Kidney (tissue), 13 donors: ENCODE measurements at regions not wholly inside any gene's neighbourhood (a gene's known extent, or its start where the extent isn't known, plus 50 kb on each side); places are given as distances from the start of the nearest gene placed in this dataset.

Experiments used
- DNase-seq, 5 donors: peaks; one replicate each; pipeline ENCODE4 v3.0.0-alpha.2; 2013 to 2020
- FAIRE-seq: peaks from 2 replicates; lab custom pipeline; 2012; peaks lifted over from hg19 to GRCh38; lab: Jason Lieb, UNC
- H3K27ac ChIP-seq, 2 donors: one replicate each; pipeline ENCODE4 v1.7.0; 2013; ENCODE audit warnings: low read depth in 2 of 2, low read length in 2 of 2, inconsistent platforms in 1 of 2
- H3K27me3 ChIP-seq: one replicate; pipeline ENCODE4 v1.7.1; 2013; ENCODE audit warnings: low read length, inconsistent platforms; ENCODE audit not compliant: control insufficient read depth, insufficient read depth
- H3K36me3 ChIP-seq, 3 donors: one replicate each; pipeline versions ENCODE4 v1.7.0 to v1.7.1; 2013; ENCODE audit warnings: low read length in 3 of 3, control low read depth in 1 of 3, inconsistent platforms in 1 of 3; ENCODE audit not compliant: insufficient read depth in 3 of 3, control insufficient read depth in 2 of 3
- H3K4me1 ChIP-seq, 3 donors: one replicate each; pipeline versions ENCODE4 v1.7.0 to v1.7.1; 2013; ENCODE audit warnings: low read length in 3 of 3, inconsistent platforms in 1 of 3, low read depth in 1 of 3; ENCODE audit not compliant: control insufficient read depth in 2 of 3, insufficient read depth in 2 of 3
- H3K4me3 ChIP-seq, 3 donors: one replicate each; pipeline versions ENCODE4 v1.7.0 to v1.8.1; 2013; ENCODE audit warnings: low read length in 3 of 3, control low read depth in 1 of 3, inconsistent platforms in 1 of 3
- H3K9ac ChIP-seq, 3 donors: one replicate each; pipeline versions ENCODE4 v1.7.0 to v1.7.1; 2013; ENCODE audit warnings: low read length in 3 of 3, control low read depth in 1 of 3, inconsistent platforms in 1 of 3
- H3K9me3 ChIP-seq, 3 donors: one replicate each; pipeline versions ENCODE4 v1.7.0 to v1.7.1; 2013; ENCODE audit warnings: low read length in 3 of 3, control low read depth in 1 of 3, inconsistent platforms in 1 of 3; ENCODE audit not compliant: control insufficient read depth in 2 of 3, insufficient read depth in 1 of 3
- CTCF ChIP-seq: IDR thresholded peaks from 3 replicates; pipeline ENCODE4 v1.5.1; 2012; ENCODE audit warnings: mild to moderate bottlenecking, moderate library complexity, borderline replicate concordance; ENCODE audit not compliant: insufficient read depth; ENCODE audit errors: extremely low read depth
- intact Hi-C: fragments of 100-400 bp; cut with DNase I; formaldehyde crosslinking; loops from one replicate; pipeline ENCODE4 v1.11.1; 2022
- donor health status: control.
- donor health status: control.
- donor health status: control.
- donor health status: control.
- donor health status: control.
- donor health status: DM: yes; HTN: yes; CAD: no.
- donor health status: Normal renal cell carcinoma (clear cell type).

- intact Hi-C loops = no loop called here
- TF ChIP-seq CTCF = no peak
- Histone ChIP-seq H3K27me3 (no peaks in the 10 kb centered on the region), H3K4me3 (no peak overlapping the region), H3K36me3 (no peaks in the 10 kb centered on the region), H3K4me1 (peaks cover 0 to 3% (median 2%) of the 10 kb centered on the region in 3 donors), H3K9me3 (no peaks in the 10 kb centered on the region), H3K27ac (no peak overlapping the region), H3K9ac (no peak overlapping the region)
- FAIRE-seq (no peak), DNase-seq (peak in 1 of 5 donors; percentile 28)
Observed at GRCh38 chr12:111173391-111173790, 195.5 kb downstream of the PHETA1 start.

- no peak for TF ChIP-seq CTCF
- peak in 1 of 5 donors; percentile 8 for DNase-seq
- Histone ChIP-seq H3K4me1 (peaks cover 0 to 3% (median 0%) of the 10 kb centered on the region in 3 donors), H3K36me3 (no peaks in the 10 kb centered on the region), H3K4me3 (no peak overlapping the region), H3K27me3 (no peaks in the 10 kb centered on the region), H3K9ac (no peak overlapping the region), H3K27ac (no peak overlapping the region), H3K9me3 (no peaks in the 10 kb centered on the region)
- no peak for FAIRE-seq
- intact Hi-C loops = no loop called here
Observed at GRCh38 chr12:111172786-111173185, 196.1 kb downstream of the PHETA1 start.

GRCh38 chr12:111171832-111172231 lies 197.1 kb downstream of the PHETA1 start:
- DNase-seq = no peak
- H3K36me3 ChIP-seq = no peaks in the 10 kb centered on the region
- no peaks in the 10 kb centered on the region for H3K9me3 ChIP-seq
- TF ChIP-seq CTCF = no peak
- no peak for FAIRE-seq
- H3K4me3 ChIP-seq = no peak overlapping the region
- no peaks in the 10 kb centered on the region for H3K27me3 ChIP-seq
- H3K27ac ChIP-seq = no peak overlapping the region
- H3K4me1 ChIP-seq = peaks cover 0 to 3% (median 0%) of the 10 kb centered on the region in 3 donors
- H3K9ac ChIP-seq = no peak overlapping the region
- intact Hi-C loops = no loop called here

- H3K9ac ChIP-seq = no peak overlapping the region
- no peaks in the 10 kb centered on the region for H3K9me3 ChIP-seq
- TF ChIP-seq CTCF = no peak
- no peak overlapping the region for H3K27ac ChIP-seq
- no peaks in the 10 kb centered on the region for H3K27me3 ChIP-seq
- FAIRE-seq = no peak
- intact Hi-C loops = no loop called here
- no peaks in the 10 kb centered on the region for H3K36me3 ChIP-seq
- peaks cover 0 to 3% (median 0%) of the 10 kb centered on the region in 3 donors for H3K4me1 ChIP-seq
- DNase-seq = no peak
- no peak overlapping the region for H3K4me3 ChIP-seq
Observed at GRCh38 chr12:111171345-111171744, 197.6 kb downstream of the PHETA1 start.
